Embryonic facial prominence (tissue), 1 donor: ENCODE measurements at regions not wholly inside any gene's neighbourhood (a gene's known extent, or its start where the extent isn't known, plus 50 kb on each side); places are given as distances from the start of the nearest gene placed in this dataset.
"Not testable (repeated sequence)": the region's sequence is repeated elsewhere in the genome, so short reads cannot be mapped to it uniquely, and the experiment has no call there.

Experiments used
- DNase-seq: peaks from one replicate; pipeline ENCODE4 v3.0.0-alpha.2; 2016; ENCODE audit errors: extremely low spot score

GRCh38 chr4:91997045-91997444, 306.7 kb upstream of the GRID2 start:
- DNase-seq, result no peak

DNA sequence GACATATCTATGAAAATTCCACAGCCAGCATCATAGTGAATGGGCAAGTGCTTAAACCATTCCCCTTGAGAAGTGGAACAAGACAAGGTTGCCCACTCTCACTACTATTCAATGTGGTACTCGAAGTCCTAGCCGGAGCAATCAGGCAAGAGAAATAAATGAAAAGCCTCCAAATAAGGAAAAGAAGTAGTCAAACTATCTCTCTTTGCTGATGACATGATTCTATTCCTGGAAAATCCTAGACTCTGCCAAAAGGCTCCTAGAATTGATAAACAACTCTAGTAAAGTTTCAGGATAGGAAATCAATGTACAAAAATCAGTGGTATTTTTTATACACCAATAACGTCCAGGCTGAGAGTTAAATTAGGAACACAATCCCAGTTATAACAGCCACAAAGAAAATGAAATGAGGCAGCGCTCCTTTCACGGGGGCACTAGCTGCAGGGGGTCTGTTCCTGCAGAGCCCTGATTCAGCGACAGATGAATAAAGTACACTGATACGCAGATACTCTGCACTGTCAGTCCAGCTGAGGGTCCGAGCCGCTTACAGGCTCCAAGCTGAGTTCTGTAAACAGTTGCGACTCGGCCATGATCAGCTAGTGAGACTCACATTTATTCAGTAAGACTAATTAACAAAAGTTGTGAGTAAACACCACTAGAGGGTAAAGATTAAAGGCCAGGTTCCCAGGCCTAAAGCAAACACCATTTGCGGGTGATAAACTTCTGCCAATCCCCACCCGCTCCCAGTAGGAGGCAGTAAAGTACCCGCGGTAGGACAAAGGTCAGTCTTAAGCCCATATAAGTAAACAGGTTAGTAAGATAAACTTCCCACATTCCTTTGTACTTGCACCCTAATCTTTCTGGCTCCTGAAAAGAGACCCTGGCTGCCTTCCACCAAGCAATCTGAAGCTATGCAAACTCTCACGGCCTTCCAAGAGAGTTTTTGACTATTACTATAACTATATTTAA, 290.6 kb upstream of the GRID2 start:
- DNase-seq, result no peak

- no peak for DNase-seq
Measured at GRCh38 chr4:92014067-92014466, 289.7 kb upstream of the GRID2 start.

GRCh38 chr4:92021203-92021602, 282.6 kb upstream of the GRID2 start:
- no peak for DNase-seq

- DNase-seq, result no peak
Measured at GRCh38 chr4:92021788-92022187, 282.0 kb upstream of the GRID2 start.

DNA sequence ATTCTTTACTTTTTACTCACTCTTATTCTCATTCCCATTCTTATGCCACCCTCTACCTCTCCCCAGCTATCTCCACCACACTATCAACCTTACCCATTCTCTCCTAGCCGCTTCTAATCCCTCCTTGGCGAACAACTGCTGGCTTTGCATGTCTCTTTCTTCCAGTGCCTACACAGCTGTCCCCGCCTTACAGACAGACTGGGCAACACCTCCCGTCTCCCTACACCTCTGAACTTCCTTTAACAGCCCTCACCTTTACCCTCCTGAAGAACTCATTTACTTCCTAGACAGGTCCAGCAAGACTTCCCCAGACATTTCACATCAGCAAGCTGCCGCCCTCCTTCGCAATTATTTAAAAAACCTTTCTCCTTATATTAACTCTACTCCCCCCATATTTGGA, 274.9 kb upstream of the GRID2 start:
- not testable (repeated sequence) for DNase-seq

- no peak for DNase-seq
Measured at GRCh38 chr4:92031825-92032224, 271.9 kb upstream of the GRID2 start.

DNA sequence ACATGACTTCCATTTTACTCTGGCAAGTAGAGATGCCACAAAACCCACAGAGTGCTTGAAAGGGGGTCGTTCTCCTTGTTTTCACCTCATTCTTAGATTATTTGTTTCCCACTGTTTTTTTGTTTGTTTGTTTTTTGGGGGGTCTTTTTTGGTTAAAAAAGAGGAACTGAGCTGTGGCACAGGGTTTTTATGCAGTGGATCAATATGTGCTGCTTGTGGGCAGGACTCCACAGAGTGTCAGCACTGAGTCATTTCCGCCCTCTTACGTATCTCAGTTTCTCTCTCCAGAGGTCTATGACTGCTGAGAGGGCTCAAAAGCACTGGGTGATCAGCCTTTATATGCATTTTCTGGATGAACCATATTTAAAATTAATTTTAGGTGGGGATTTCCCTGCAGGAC, 268.1 kb upstream of the GRID2 start:
- no peak for DNase-seq

GRCh38 chr4:92045718-92046117, 258.0 kb upstream of the GRID2 start:
- DNase-seq, result no peak

GRCh38 chr4:92047209-92047875, 256.4 kb upstream of the GRID2 start:
- DNase-seq, result peak; percentile 22

- no peak for DNase-seq
Measured at GRCh38 chr4:92050875-92051274, 252.9 kb upstream of the GRID2 start.

GRCh38 chr4:92059615-92060014, 244.2 kb upstream of the GRID2 start:
- DNase-seq, result no peak

DNA sequence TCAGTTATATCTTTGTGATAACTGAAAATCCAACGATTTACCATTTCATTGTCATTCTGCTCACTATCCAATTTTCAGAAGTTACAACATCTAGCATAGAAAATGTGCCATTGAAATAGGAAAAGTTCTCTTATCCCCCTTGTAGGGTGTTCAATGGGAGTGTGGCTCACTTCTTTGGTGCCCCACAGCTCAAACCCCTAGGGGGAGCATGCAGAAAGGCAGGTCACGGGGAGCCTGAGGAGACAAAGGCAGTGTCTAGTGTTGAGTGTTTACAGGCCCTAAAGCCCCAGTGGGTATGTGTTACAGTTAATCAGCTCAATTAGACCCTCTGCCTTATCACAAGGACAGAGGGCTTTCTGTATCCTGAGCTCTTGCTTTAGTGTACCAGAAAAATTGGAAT, 243.4 kb upstream of the GRID2 start:
- no peak for DNase-seq

GRCh38 chr4:92064574-92064973, 239.2 kb upstream of the GRID2 start:
- DNase-seq, result no peak

GRCh38 chr4:92066485-92066884, 237.3 kb upstream of the GRID2 start:
- DNase-seq, result no peak

GRCh38 chr4:92071587-92071986, 232.2 kb upstream of the GRID2 start:
- DNase-seq, result no peak

- no peak for DNase-seq
Measured at GRCh38 chr4:92074839-92075238, 228.9 kb upstream of the GRID2 start.

- no peak for DNase-seq
Measured at GRCh38 chr4:92090887-92091286, 212.9 kb upstream of the GRID2 start.

DNA sequence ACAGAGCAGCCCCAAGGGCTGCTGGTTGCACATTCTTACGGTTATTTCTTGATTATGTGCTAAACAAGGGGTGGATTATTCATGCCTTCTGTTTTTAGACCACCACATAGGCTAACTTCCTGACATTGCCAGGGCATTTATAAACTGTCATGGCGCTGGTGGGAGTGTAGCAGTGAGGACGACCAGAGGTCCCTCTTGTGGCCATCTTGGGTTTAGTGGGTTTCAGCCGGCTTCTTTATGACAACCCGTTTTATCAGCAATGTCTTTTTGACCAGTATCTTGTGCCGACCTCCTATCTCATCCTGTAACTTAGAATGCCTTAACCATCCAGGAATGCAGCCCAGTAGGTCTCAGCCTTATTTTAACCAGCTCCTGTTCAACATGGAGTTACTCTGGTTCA, 212.4 kb upstream of the GRID2 start:
- no peak for DNase-seq

- DNase-seq, result no peak
Measured at GRCh38 chr4:92099861-92100260, 203.9 kb upstream of the GRID2 start.

DNA sequence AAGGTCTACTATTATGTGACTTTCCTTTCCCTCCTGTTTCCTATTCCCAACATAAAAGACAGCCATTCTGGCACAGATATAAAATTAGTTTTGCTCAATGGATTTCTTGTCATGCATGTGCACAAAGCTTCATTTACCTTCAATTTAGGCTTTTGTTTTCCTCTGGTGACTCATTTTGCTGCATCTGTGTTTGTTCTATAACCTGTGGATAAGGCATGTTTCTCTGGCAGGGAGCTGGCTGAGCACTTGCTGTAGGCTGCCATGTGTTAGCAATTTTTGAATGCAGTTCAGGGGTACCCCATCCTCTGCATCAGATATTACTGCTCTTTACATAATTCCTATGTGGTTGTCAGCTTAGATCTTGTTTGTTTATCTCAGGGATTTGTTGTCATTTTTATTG, 202.8 kb upstream of the GRID2 start:
- no peak for DNase-seq

GRCh38 chr4:92101737-92102172, 202.0 kb upstream of the GRID2 start:
- no peak for DNase-seq

DNA sequence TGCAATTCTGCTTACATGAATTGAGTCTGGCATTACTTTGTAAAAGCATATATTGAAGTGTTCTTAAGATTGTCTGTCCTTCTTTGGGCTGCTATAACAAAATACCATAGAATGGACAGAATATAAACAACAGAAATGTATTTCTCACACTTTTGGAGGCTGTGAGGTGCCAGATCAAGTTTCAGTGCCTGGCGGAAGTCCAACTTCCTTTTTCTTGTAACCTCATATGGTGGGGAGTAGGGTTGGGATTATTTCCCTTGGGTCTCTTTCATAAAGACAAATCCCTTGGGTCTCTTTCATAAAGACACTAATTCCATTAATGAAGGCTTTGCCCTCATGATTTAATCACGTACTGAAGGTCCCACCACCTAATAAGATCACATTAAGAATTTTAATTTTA, 199.3 kb upstream of the GRID2 start:
- DNase-seq, result no peak
